HCT116 (cell line): ENCODE measurements at regions not wholly inside any gene's neighbourhood (a gene's known extent, or its start where the extent isn't known, plus 50 kb on each side); places are given as distances from the start of the nearest gene placed in this dataset.

ENCODE experiments used
- ATAC-seq: fragments of 200-7000 bp; cut with Tn5 transposase; 2 replicates; pipeline ENCODE4 v1.9.1; 2020; ENCODE audit warnings: mild to moderate bottlenecking, moderate library complexity
- BruUV-seq: library from RNA; stranded (reverse); fragments of 400-500 nt; replicated peaks from 2 replicates; lab custom pipeline; 2021; lab: Mats Ljungman, UMichigan
- CTCF ChIA-PET: fragments of 300-600 bp; sonication (Branson Sonifier 250); formaldehyde crosslinking; loops from one replicate; lab custom pipeline; 2021; ENCODE audit warnings: antibody characterized with exemption; lab: Charles Lee
- POLR2A ChIA-PET: fragments of 300-600, 350-600 bp; sonication (Branson Sonifier 250); formaldehyde crosslinking; loops from one replicate; lab custom pipeline; 2021; ENCODE audit warnings: antibody characterized with exemption; lab: Charles Lee
- RAD21 ChIA-PET, 2 experiments: fragments of 300-600 bp; sonication (Branson Sonifier 250); formaldehyde crosslinking; loops; one replicate each; lab custom pipeline; 2023; ENCODE audit warnings: low total read pairs in 2 of 2; ENCODE audit not compliant: uncharacterized antibody in 2 of 2, unreplicated experiment in 2 of 2, low non-redundant PET in 1 of 2; lab: Charles Lee
- DNase-seq: peaks from one replicate; pipeline ENCODE4 v3.0.0-alpha.2; 2010; ENCODE audit warnings: low read depth, low spot score
- H2AFZ ChIP-seq: fragments of 200-600 bp; shearing (Covaris generic), sonication (generic); 2 replicates; pipeline ENCODE4 v1.6.1; 2017; ENCODE audit warnings: low read depth, mixed run types, mixed read lengths, antibody characterized with exemption, low read length; ENCODE audit not compliant: poor library complexity, severe bottlenecking
- H3K27ac ChIP-seq: 2 replicates; pipeline ENCODE4 v1.5.1; 2012; ENCODE audit warnings: low read depth, low read length
- H3K27me3 ChIP-seq: fragments of 200-600 bp; sonication (generic); 2 replicates; pipeline ENCODE4 v1.6.1; 2016; ENCODE audit warnings: mixed run types, low read length, mixed read lengths; ENCODE audit not compliant: insufficient read depth
- H3K36me3 ChIP-seq, 2 experiments: fragments of 200-500 bp in 1 of 2; fragments of 200-600 bp in 1 of 2; sonication (Bioruptor generic) in 1 of 2; sonication (generic) in 1 of 2; 2 replicates each; pipeline versions ENCODE4 v1.5.1 to v1.6.1; 2014 to 2016; ENCODE audit warnings: low read length in 2 of 2, inconsistent platforms in 1 of 2, mixed read lengths in 1 of 2, mixed run types in 1 of 2; ENCODE audit not compliant: insufficient read depth in 2 of 2, control insufficient read depth in 1 of 2
- H3K4me1 ChIP-seq, 2 experiments: fragments of 200-600 bp in 1 of 2; sonication (generic) in 1 of 2; 2 replicates each; pipeline versions ENCODE4 v1.5.1 to v1.6.1; 2012 to 2017; ENCODE audit warnings: low read length in 2 of 2, inconsistent platforms in 1 of 2, mild to moderate bottlenecking in 1 of 2, mixed read lengths in 1 of 2, mixed run types in 1 of 2, moderate library complexity in 1 of 2; ENCODE audit not compliant: insufficient read depth in 2 of 2, control insufficient read depth in 1 of 2
- H3K4me2 ChIP-seq: fragments of 200-600 bp; sonication (generic); 2 replicates; pipeline ENCODE4 v1.6.1; 2017; ENCODE audit warnings: mixed run types, low read length, mixed read lengths
- H3K4me3 ChIP-seq, 2 experiments: fragments of 200-600 bp in 1 of 2; sonication (generic) in 1 of 2; replicated peaks in 1 of 2; 2 replicates each; pipeline ENCODE4 v1.5.1; 2011 to 2016; ENCODE audit warnings: low read length in 2 of 2, control low read depth in 1 of 2, low read depth in 1 of 2, mild to moderate bottlenecking in 1 of 2, mixed read lengths in 1 of 2, mixed run types in 1 of 2
- H3K79me2 ChIP-seq: fragments of 200-600 bp; sonication (generic); 2 replicates; pipeline ENCODE4 v1.6.1; 2017; ENCODE audit warnings: mild to moderate bottlenecking, mixed run types, low read length, moderate library complexity, mixed read lengths; ENCODE audit not compliant: insufficient read depth
- H3K9ac ChIP-seq: fragments of 200-600 bp; sonication (generic); 2 replicates; pipeline ENCODE4 v1.6.1; 2016; ENCODE audit warnings: low read length, mixed read lengths
- H3K9me2 ChIP-seq: fragments of 200-600 bp; sonication (generic), shearing (Covaris generic); 2 replicates; pipeline ENCODE4 v1.6.1; 2017; ENCODE audit warnings: mixed run types, mild to moderate bottlenecking, moderate library complexity; ENCODE audit not compliant: insufficient read depth
- H3K9me3 ChIP-seq, 2 experiments: fragments of 200-500 bp in 1 of 2; fragments of 200-600 bp in 1 of 2; sonication (Bioruptor generic) in 1 of 2; sonication (generic) in 1 of 2; 2 replicates each; pipeline ENCODE4 v1.6.1; 2014 to 2017; ENCODE audit warnings: low read length in 2 of 2, mixed read lengths in 2 of 2, inconsistent platforms in 1 of 2, low read depth in 1 of 2, mild to moderate bottlenecking in 1 of 2, mixed run types in 1 of 2, moderate library complexity in 1 of 2; ENCODE audit not compliant: control insufficient read depth in 1 of 2, insufficient read depth in 1 of 2
- H4K20me1 ChIP-seq: fragments of 200-600 bp; sonication (generic), shearing (Covaris generic); 2 replicates; pipeline ENCODE4 v1.6.1; 2017; ENCODE audit warnings: mixed run types, mild to moderate bottlenecking, moderate library complexity; ENCODE audit not compliant: insufficient read depth
- CBX3 ChIP-seq: IDR thresholded peaks from 2 replicates; pipeline ENCODE4 v1.6.1; 2012; ENCODE audit warnings: low read depth
- CEBPB ChIP-seq: IDR thresholded peaks from 2 replicates; pipeline ENCODE4 v1.6.1; 2012; ENCODE audit warnings: low read depth
- EGR1 ChIP-seq: IDR thresholded peaks from 2 replicates; pipeline ENCODE4 v1.6.1; 2012; ENCODE audit warnings: low read depth
- EZH2 ChIP-seq: fragments of 200-600 bp; sonication (generic); IDR thresholded peaks from 2 replicates; pipeline ENCODE4 v1.6.1; 2017; ENCODE audit warnings: antibody characterized with exemption, mixed run types
- EZH2phosphoT487 ChIP-seq: fragments of 200-600 bp; IDR thresholded peaks from 2 replicates; pipeline ENCODE4 v1.6.1; 2018; ENCODE audit warnings: antibody characterized with exemption, borderline replicate concordance
- SIN3A ChIP-seq: IDR thresholded peaks from 2 replicates; pipeline ENCODE4 v1.6.1; 2012; ENCODE audit warnings: low read depth
- SRF ChIP-seq: IDR thresholded peaks from 2 replicates; pipeline ENCODE4 v1.6.1; 2012; ENCODE audit warnings: low read depth
- TCF7L2 ChIP-seq: IDR thresholded peaks from 2 replicates; pipeline ENCODE4 v1.7.0; 2011; ENCODE audit warnings: borderline replicate concordance, inconsistent platforms; ENCODE audit not compliant: insufficient read depth, insufficient read length; ENCODE audit errors: extremely low read depth
- ZNF274 ChIP-seq: fragments of 200-500 bp; sonication (Bioruptor generic); IDR thresholded peaks from 2 replicates; pipeline ENCODE4 v1.6.1; 2014; ENCODE audit warnings: mild to moderate bottlenecking, low read depth, low read length, inconsistent platforms
- intact Hi-C: fragments of 100-400 bp; cut with micrococcal nuclease; formaldehyde crosslinking; loops from 2 replicates; pipeline ENCODE4 v1.10.0; 2022
- TF ChIP-seq, protein P1 (sequence below): IDR thresholded peaks from 2 replicates; pipeline ENCODE4 v1.6.1; 2011; ENCODE audit warnings: mild to moderate bottlenecking, low read length, moderate library complexity; ENCODE audit not compliant: insufficient replicate concordance; ENCODE audit errors: extremely low read depth
- TF ChIP-seq, protein P2 (sequence below): IDR thresholded peaks from 2 replicates; pipeline ENCODE4 v1.6.1; 2012

DNA sequence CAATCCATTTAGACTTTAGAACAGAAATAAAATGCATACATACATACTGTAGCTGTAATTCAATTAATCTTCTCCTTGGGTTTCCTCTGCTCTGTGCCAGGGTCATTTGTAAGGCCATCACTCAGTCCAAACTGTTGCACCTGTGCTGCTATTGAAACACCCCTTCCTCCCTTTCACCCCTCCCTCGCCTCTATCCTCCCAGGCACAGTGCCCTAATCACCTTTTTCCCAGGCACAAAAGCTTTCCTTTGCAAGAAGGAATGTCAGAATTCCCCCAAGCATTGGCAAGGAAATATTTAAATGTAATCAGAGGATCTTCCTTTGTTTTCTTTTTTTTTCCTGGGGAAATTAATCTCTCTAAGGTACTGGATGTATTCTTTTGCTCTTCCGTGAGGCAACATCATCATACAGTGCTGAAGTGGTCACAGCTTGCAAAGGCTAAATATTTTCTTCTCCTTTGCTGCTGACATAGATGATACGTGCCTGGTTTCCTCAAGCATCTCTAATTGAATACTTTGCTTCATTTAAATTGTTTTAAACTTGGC lies 339.3 kb upstream of the NR5A2 start:
- H3K79me2 ChIP-seq: no peaks in the 10 kb centered on the region

DNA sequence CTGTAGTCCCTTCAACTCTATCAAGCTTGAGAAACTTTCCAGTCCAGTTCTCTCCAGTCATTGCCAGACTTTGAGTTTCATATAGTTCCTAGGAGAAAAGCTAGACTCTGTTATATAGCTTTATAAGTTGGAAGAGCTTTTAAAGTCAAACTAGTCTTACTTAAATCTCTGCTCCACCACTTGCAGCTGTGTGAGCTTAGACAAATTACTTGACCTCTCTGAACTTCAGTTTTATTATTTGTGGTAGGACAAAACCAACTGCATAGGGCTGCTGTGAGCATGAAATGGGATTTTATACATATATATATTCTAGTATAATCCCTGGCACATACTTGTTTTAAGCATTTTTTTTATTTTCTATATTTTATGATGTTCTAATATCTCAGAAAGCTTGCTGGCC lies 338.7 kb upstream of the NR5A2 start:
- ChIA-PET CTCF (no interaction called here), POLR2A (no interaction called here), RAD21 (no interaction called here)
- Histone ChIP-seq H3K4me1 (peaks cover 20 to 71% of the 10 kb centered on the region in 2 experiments), H3K9me2 (no peaks in the 10 kb centered on the region), H3K9ac (no peak overlapping the region), H3K36me3 (no peaks in the 10 kb centered on the region), H3K79me2 (no peaks in the 10 kb centered on the region), H3K4me2 (no peak overlapping the region), H3K9me3 (no peaks in the 10 kb centered on the region), H3K27me3 (no peaks in the 10 kb centered on the region), H3K27ac (no peak overlapping the region), H2AFZ (no peak overlapping the region), H3K4me3 (no peak overlapping the region), H4K20me1 (no peaks in the 10 kb centered on the region)
- no peak for DNase-seq
- ATAC-seq: no peak
- intact Hi-C loops: loop anchor here (10.0 kb wide), 2 partner anchors 256 to 386 kb away; no protein-coding TSS in a partner anchor
- no TSS peak for BruUV-seq
- TF ChIP-seq TCF7L2 (no peak), EGR1 (no peak), EZH2phosphoT487 (no peak), CBX3 (no peak), ZNF274 (no peak), EZH2 (no peak), CEBPB (no peak), SRF (no peak), SIN3A (no peak)
- TF ChIP-seq, protein P1, sequence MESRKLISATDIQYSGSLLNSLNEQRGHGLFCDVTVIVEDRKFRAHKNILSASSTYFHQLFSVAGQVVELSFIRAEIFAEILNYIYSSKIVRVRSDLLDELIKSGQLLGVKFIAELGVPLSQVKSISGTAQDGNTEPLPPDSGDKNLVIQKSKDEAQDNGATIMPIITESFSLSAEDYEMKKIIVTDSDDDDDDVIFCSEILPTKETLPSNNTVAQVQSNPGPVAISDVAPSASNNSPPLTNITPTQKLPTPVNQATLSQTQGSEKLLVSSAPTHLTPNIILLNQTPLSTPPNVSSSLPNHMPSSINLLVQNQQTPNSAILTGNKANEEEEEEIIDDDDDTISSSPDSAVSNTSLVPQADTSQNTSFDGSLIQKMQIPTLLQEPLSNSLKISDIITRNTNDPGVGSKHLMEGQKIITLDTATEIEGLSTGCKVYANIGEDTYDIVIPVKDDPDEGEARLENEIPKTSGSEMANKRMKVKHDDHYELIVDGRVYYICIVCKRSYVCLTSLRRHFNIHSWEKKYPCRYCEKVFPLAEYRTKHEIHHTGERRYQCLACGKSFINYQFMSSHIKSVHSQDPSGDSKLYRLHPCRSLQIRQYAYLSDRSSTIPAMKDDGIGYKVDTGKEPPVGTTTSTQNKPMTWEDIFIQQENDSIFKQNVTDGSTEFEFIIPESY: no peak
- TF ChIP-seq, protein P2, sequence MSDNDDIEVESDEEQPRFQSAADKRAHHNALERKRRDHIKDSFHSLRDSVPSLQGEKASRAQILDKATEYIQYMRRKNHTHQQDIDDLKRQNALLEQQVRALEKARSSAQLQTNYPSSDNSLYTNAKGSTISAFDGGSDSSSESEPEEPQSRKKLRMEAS: no peak

More for the DNA sequence above, 339.3 kb upstream of the NR5A2 start:
- Histone ChIP-seq H3K36me3 (no peaks in the 10 kb centered on the region), H3K4me3 (no peak overlapping the region), H2AFZ (peak overlapping the region; percentile 50), H3K4me2 (no peak overlapping the region; the same call in 1 of the 2 replicates), H3K9me2 (no peaks in the 10 kb centered on the region), H4K20me1 (no peaks in the 10 kb centered on the region), H3K27me3 (no peaks in the 10 kb centered on the region), H3K27ac (no peak overlapping the region), H3K9me3 (no peaks in the 10 kb centered on the region), H3K4me1 (peaks cover 20 to 71% of the 10 kb centered on the region in 2 experiments), H3K9ac (no peak overlapping the region)
- intact Hi-C loops: loop anchor here (10.0 kb wide), 2 partner anchors 257 to 387 kb away; no protein-coding TSS in a partner anchor
- ChIA-PET POLR2A (no interaction called here), CTCF (no interaction called here), RAD21 (no interaction called here)
- no peak for DNase-seq
- no peak for ATAC-seq
- TF ChIP-seq EZH2: no peak
- no peak for TF ChIP-seq EGR1
- TF ChIP-seq, protein P2: no peak
- no peak for TF ChIP-seq EZH2phosphoT487
- no TSS peak for BruUV-seq
